B cell (primary cell): ENCODE measurements at regions not wholly inside any gene's neighbourhood (a gene's known extent, or its start where the extent isn't known, plus 50 kb on each side); places are given as distances from the start of the nearest gene placed in this dataset.

Experiments used
- CTCF ChIP-seq: fragments of 200-600 bp; IDR thresholded peaks from one replicate; pipeline ENCODE4 v1.8.0; 2022; ENCODE audit warnings: antibody characterized with exemption, mild to moderate bottlenecking
- EZH2 ChIP-seq: IDR thresholded peaks from 2 replicates; pipeline ENCODE4 v1.6.1; 2012; ENCODE audit warnings: borderline replicate concordance, low read depth, mild to moderate bottlenecking, moderate library complexity, low read length; ENCODE audit not compliant: insufficient read depth, poor library complexity, severe bottlenecking

DNA sequence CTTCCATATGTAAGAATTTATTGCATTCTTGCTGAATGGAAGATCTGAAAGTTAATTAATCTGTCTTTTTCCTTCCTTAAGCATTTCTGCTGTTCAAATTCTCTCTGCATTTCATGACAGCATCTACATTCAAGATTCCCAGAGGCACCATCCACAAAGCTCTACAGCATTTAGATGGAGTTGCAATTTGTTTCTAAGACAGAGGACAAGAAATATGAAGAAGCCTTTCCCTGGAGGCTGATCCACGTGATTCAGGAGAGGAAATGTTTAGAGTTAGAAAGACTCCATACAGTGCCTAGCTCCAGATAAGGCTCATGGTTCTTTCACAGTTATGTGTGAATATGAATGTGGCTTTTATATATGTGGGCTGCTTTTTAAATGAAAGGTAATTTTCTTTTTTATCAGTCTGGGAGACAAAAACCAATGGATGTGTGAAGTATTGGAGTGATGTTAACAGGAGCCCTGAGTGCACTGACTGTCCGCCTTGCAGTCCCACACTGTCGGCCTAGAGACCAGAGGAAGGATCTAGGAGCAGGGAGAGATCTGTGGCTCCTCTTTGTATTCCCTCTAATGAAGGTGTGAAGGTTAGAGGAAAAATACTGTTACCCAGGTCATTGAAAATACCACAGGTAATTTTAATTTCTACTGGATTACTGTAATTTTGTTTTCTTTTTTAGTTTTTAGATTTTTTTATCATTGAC lies 686.6 kb upstream of the GJE1 start:
- TF ChIP-seq CTCF (no peak), EZH2 (no peak)
